Epithelial cell of proximal tubule (primary cell): ENCODE measurements at regions not wholly inside any gene's neighbourhood (a gene's known extent, or its start where the extent isn't known, plus 50 kb on each side); places are given as distances from the start of the nearest gene placed in this dataset.

Source experiments
- DNase-seq: peaks from one replicate; pipeline ENCODE4 v3.0.0-alpha.2; 2011; ENCODE audit warnings: low read depth
- H3K4me3 ChIP-seq: 2 replicates; pipeline ENCODE4 v1.5.1; 2011; ENCODE audit warnings: low read depth, mild to moderate bottlenecking, low read length
- CTCF ChIP-seq: conservative IDR thresholded peaks from 2 replicates; pipeline ENCODE4 v1.5.1; 2012; ENCODE audit warnings: low read depth, mild to moderate bottlenecking, low read length

DNA sequence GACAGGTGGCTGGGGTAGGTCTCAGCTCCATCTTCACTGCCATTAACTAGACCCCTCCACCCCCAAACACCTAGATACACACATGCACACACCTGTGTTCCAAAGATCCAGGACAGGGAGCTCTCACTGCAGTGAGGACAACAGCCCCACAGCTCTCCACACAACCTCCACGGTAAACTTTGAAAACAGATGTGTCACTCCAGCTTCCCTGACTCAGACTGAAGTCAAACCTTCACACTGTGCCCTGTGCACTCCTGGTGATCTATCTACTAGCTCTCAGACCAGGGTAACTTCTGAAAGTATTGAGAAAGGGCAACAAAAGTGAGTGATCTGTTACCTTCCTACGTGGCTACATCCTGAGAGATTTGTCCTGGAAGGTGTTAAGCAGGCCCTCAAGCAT is 519.8 kb downstream of the XPNPEP1 start:
- no peak for DNase-seq
- TF ChIP-seq CTCF = no peak
- H3K4me3 ChIP-seq = no peak overlapping the region

DNA sequence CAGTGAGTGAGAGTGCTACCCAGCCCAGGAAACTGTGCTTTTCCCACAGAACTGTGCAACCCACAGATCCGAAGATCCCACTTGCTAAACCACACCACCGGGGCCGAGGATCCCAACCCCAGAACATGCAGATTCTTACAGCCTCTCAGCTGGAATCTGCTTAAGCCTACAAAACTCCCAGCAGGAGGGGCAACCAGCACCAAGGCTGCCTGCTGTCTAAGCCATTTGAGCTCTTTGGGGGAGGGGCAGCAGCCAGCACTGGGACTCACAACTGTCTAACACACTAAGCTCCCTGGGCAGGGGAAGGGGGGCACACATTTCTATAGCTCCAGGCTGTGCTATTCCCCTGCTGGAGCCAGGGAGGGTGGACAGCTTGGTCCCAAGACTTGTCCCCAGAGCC is 529.9 kb downstream of the XPNPEP1 start:
- no peak for DNase-seq
- TF ChIP-seq CTCF = no peak
- no peak overlapping the region for H3K4me3 ChIP-seq

- TF ChIP-seq CTCF = no peak
- no peak for DNase-seq
- no peak overlapping the region for H3K4me3 ChIP-seq
Measured at GRCh38 chr10:109386921-109387320, 536.4 kb downstream of the XPNPEP1 start.

- no peak overlapping the region for H3K4me3 ChIP-seq
- no peak for TF ChIP-seq CTCF
- no peak for DNase-seq
Measured at GRCh38 chr10:109386101-109386500, 537.2 kb downstream of the XPNPEP1 start.

GRCh38 chr10:109379186-109379585 is 544.1 kb downstream of the XPNPEP1 start:
- DNase-seq = no peak
- TF ChIP-seq CTCF = no peak
- no peak overlapping the region for H3K4me3 ChIP-seq

DNA sequence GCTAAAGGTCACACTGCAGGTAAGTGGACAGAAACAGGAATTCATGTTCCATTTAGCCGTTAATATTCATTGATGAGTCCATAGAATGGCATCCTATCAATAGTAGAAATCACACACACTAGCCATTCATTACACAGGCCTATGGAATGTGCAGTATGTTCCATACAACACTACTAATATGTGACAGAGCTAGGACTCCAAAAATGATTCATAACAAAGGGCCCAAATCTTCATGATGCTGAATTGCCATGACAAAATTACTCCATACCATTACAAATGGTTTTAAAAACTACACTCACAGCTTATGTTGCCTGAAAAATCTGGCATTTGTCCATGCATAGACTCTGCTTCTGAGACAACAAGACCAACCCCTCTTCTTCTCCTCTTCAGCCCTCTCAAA is 549.1 kb downstream of the XPNPEP1 start:
- TF ChIP-seq CTCF = no peak
- H3K4me3 ChIP-seq = no peak overlapping the region
- DNase-seq = no peak

- no peak for TF ChIP-seq CTCF
- no peak overlapping the region for H3K4me3 ChIP-seq
- no peak for DNase-seq
Measured at GRCh38 chr10:109359316-109359715, 564.0 kb downstream of the XPNPEP1 start.
